Lower leg skin (tissue), 4 donors: ENCODE measurements at regions not wholly inside any gene's neighbourhood (a gene's known extent, or its start where the extent isn't known, plus 50 kb on each side); places are given as distances from the start of the nearest gene placed in this dataset.

ENCODE experiments used
- DNase-seq, 2 donors: peaks; one replicate each; pipeline ENCODE4 v3.0.0-alpha.2; 2019; ENCODE audit warnings: low spot score in 2 of 2
- H3K4me3 ChIP-seq: fragments of 200-600 bp; sonication (generic); 2 replicates; pipeline ENCODE4 v1.5.1; 2017; ENCODE audit warnings: mild to moderate bottlenecking, low read depth; ENCODE audit not compliant: poor library complexity, severe bottlenecking
- CTCF ChIP-seq, 3 donors: fragments of 450-650 bp; IDR thresholded peaks; one replicate each; pipeline ENCODE4 v1.5.1; 2016; ENCODE audit warnings: antibody characterized with exemption in 3 of 3, mild to moderate bottlenecking in 3 of 3, moderate library complexity in 2 of 3
- POLR2A ChIP-seq, 2 donors: fragments of 450-650 bp; IDR thresholded peaks; one replicate each; pipeline ENCODE4 v1.6.1; 2016 to 2017; ENCODE audit warnings: antibody characterized with exemption in 2 of 2, mild to moderate bottlenecking in 1 of 2, moderate library complexity in 1 of 2
- WGBS, 2 donors: methylation state at CpG; one replicate each; pipeline ENCODE4 v1.1.5; 2018; 5-methylcytosine and 5-hydroxymethylcytosine counted together
- intact Hi-C: fragments of 100-400 bp; cut with DNase I; formaldehyde crosslinking; loops from one replicate; pipeline ENCODE4 v1.15.0; 2023; ENCODE audit warnings: low total_unique reads

- 52 to 69% methylated on average over 1 of the region's 1 CpG for WGBS, 2 donors
- TF ChIP-seq CTCF (IDR thresholded peaks at IDR 0.05) (no peak), POLR2A (IDR thresholded peaks at IDR 0.05) (no peak)
- DNase-seq, result no peak
- no peak overlapping the region for H3K4me3 ChIP-seq
- intact Hi-C loops, result no loop called here
Measured at GRCh38 chr2:13103151-13103550, 386.4 kb downstream of the TRIB2 start.

GRCh38 chr2:13103778-13104493 lies 387.2 kb downstream of the TRIB2 start:
- intact Hi-C loops, result no loop called here
- no peak overlapping the region for H3K4me3 ChIP-seq
- WGBS, 2 donors, result 66 to 68% methylated on average over 5 of the region's 5 CpGs
- no peak for DNase-seq
- no peak for TF ChIP-seq CTCF (IDR thresholded peaks at IDR 0.05)

GRCh38 chr2:13104723-13105122 lies 388.0 kb downstream of the TRIB2 start:
- H3K4me3 ChIP-seq, result no peak overlapping the region
- no peak for TF ChIP-seq POLR2A (IDR thresholded peaks at IDR 0.05)
- TF ChIP-seq CTCF (IDR thresholded peaks at IDR 0.05), result no peak
- no peak for DNase-seq
- intact Hi-C loops, result no loop called here

GRCh38 chr2:13106302-13106701 lies 389.6 kb downstream of the TRIB2 start:
- WGBS, 2 donors, result 83 to 85% methylated on average over 3 of the region's 3 CpGs
- no peak overlapping the region for H3K4me3 ChIP-seq
- intact Hi-C loops, result no loop called here
- DNase-seq, result no peak
- no peak for TF ChIP-seq POLR2A (IDR thresholded peaks at IDR 0.05)
- TF ChIP-seq CTCF (IDR thresholded peaks at IDR 0.05), result no peak

GRCh38 chr2:13109516-13109915 lies 392.8 kb downstream of the TRIB2 start:
- intact Hi-C loops, result no loop called here

More at GRCh38 chr2:13109516-13109915, 392.8 kb downstream of the TRIB2 start:
- 59 to 61% methylated on average over 3 of the region's 3 CpGs for WGBS, 2 donors
- no peak for TF ChIP-seq CTCF (IDR thresholded peaks at IDR 0.05)
- no peak for TF ChIP-seq POLR2A (IDR thresholded peaks at IDR 0.05)
- no peak for DNase-seq
- H3K4me3 ChIP-seq, result no peak overlapping the region
